ENCODE measurements at regions not wholly inside any gene's neighbourhood (a gene's known extent, or its start where the extent isn't known, plus 50 kb on each side); places are given as distances from the start of the nearest gene placed in this dataset.

DNA sequence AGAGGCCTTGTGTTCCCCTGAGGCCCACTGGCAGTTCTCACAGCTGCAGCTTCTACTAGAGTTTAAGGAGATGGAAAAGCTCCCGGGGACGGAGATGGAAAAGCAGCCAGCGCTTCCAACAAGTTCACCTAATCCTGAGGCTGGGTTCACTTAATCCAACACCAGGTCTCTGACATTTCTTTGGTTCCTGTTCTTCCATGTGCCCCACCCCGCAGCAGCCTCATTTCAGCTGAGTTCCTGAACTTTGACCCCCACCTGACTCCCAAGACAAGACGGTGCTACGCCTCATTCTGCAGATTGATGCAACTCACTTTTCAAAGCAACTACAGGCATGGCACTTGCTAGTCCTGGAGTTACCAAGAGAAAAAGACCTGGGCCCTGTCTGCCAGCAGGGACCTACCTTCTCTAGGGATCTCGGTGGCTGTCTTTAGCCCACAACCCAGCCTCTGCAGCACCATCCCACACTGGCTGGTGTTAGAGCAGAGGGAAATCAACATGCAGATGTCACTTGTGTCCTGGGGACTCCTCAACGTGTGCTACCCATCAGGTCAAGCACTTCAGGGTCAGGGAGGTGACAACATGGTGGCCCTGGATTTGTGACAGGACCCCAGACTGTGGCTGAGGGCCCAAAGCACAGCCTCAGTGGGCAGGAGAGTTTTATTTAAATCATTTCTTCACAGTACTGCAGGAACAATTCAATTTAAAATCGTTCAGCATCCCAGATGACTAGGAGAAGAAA is 406.1 kb downstream of the VPS13C start:
- Histone ChIP-seq H3K36me3 (ENCODE audit: control insufficient read depth, insufficient read depth, low read length) (no peaks in the 10 kb centered on the region), H3K4me3 (ENCODE audit: low read depth, low read length) (no peak overlapping the region), H3K27me3 (ENCODE audit: control insufficient read depth, insufficient read depth, low read length) (no peaks in the 10 kb centered on the region)
- TF ChIP-seq CTCF (IDR thresholded peaks at IDR 0.05; ENCODE audit: insufficient read depth, low read length, severe bottlenecking), result no peak
- FAIRE-seq (no peak), DNase-seq (ENCODE audit: low read depth) (no peak)

DNA sequence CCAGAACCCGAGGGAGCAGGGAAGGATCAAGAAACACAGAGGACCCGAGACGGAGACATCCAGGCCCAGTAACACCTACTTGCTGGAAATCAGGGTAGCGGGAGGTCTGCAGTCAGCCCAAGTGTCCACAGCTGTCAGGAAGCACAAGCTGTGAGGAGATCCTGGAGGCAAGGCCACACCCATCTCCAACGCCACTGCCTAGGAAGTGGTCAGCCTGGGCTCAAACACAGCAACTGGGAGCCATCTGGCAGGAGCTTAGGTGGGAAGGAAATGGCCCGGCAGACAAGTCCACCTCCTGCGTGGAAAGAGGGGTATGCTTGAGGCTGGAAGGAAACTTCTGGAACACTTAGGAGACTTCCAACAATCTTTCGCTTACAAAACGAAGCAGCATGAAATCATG is 407.1 kb downstream of the VPS13C start:
- no peaks in the 10 kb centered on the region for H3K27me3 ChIP-seq (ENCODE audit: control insufficient read depth, insufficient read depth, low read length)
- H3K4me3 ChIP-seq (ENCODE audit: low read depth, low read length), result no peak overlapping the region
- FAIRE-seq (no peak), DNase-seq (ENCODE audit: low read depth) (no peak)
- no peak for TF ChIP-seq CTCF (IDR thresholded peaks at IDR 0.05; ENCODE audit: insufficient read depth, low read length, severe bottlenecking)
- no peaks in the 10 kb centered on the region for H3K36me3 ChIP-seq (ENCODE audit: control insufficient read depth, insufficient read depth, low read length)

DNA sequence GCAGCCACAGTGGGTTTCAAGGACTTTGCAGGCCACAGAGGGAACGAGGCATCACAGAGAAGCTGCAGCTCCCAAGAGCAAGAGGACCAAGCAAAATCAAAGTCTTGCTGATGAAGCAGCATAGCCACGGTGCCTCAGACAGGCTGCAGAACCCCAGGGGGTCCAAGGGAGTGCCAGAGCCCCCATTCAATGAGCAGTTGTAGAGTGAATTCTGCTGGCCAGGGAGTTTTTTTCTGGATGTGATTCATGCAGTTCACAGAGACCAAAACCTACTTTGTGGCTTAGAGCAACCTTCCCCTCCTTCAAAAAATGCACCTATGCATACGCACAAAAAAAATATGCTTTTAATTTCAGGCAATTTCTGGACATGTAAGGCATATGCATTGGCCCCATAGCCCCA is 409.0 kb downstream of the VPS13C start:
- H3K36me3 ChIP-seq (ENCODE audit: control insufficient read depth, insufficient read depth, low read length), result no peaks in the 10 kb centered on the region
- DNase-seq (ENCODE audit: low read depth) (no peak), FAIRE-seq (no peak)
- no peak overlapping the region for H3K4me3 ChIP-seq (ENCODE audit: low read depth, low read length)
- no peak for TF ChIP-seq CTCF (IDR thresholded peaks at IDR 0.05; ENCODE audit: insufficient read depth, low read length, severe bottlenecking)
- H3K27me3 ChIP-seq (ENCODE audit: control insufficient read depth, insufficient read depth, low read length), result no peaks in the 10 kb centered on the region

DNA sequence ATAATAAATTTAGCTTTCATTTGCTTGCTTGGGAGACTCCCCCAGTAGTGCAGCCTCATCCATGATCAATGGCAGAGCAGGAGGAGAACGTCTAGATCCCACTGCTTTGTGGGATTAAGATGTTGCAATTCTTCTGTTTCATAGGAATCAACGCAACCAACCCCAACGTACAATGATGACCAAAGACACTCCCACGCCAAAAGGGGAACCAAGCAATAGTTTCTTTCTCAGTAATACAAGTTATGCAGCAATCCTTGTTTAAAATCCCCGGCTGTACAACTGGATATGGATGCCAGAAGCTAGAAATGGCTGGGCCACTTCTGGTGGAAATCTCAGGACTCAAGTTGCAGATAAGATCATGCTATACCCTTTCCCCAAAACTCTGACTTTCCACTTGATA is 411.2 kb downstream of the VPS13C start:
- DNase-seq (ENCODE audit: low read depth), result no peak
- H3K36me3 ChIP-seq (ENCODE audit: control insufficient read depth, insufficient read depth, low read length), result no peaks in the 10 kb centered on the region
- TF ChIP-seq CTCF (IDR thresholded peaks at IDR 0.05; ENCODE audit: insufficient read depth, low read length, severe bottlenecking), result no peak
- FAIRE-seq, result no peak
- H3K4me3 ChIP-seq (ENCODE audit: low read depth, low read length), result no peak overlapping the region
- no peaks in the 10 kb centered on the region for H3K27me3 ChIP-seq (ENCODE audit: control insufficient read depth, insufficient read depth, low read length)

DNA sequence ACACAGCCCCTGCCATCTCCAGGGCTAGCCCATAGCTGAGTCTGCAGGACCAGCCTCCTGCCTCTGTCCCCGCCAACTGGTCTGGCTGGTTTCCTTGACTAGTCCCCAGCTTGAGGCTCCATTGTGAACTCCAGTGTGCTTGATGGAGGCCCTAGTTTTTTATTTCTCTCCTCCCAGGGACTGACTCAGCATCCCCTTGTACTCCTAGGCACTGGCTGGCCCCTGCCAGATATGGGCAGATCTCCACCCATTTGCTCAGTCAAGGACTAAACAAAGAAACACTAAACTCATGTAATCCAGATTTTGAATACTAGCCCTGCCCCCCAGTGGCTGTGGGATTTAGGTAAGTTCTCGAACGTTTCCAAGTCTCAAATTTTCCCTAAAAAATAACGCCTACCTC is 415.4 kb upstream of the RORA start:
- TF ChIP-seq CTCF (IDR thresholded peaks at IDR 0.05; ENCODE audit: insufficient read depth, low read length, severe bottlenecking), result no peak
- DNase-seq (ENCODE audit: low read depth) (no peak), FAIRE-seq (no peak)
- Histone ChIP-seq H3K27me3 (ENCODE audit: control insufficient read depth, insufficient read depth, low read length) (no peaks in the 10 kb centered on the region), H3K4me3 (ENCODE audit: low read depth, low read length) (no peak overlapping the region), H3K36me3 (ENCODE audit: control insufficient read depth, insufficient read depth, low read length) (no peaks in the 10 kb centered on the region)

DNA sequence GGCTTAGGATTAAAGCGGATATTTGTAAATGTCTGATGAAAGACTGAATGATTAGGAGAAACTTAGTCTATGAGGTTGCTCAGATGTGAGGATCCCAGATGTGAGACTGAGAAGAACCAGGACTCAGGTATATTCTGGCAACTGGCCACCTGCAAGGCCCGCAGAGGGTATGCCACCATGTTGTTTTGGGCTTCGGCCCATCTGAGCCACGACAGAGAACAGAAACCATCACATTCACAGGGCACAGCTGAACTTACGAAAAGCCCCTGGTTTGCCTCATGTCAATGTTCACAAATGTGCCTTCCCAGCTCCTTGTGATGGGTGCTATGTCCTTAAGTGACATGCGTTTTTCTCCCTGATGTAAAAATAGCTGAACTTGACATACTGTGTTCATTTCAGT is 412.5 kb upstream of the RORA start:
- no peak for TF ChIP-seq CTCF (IDR thresholded peaks at IDR 0.05; ENCODE audit: insufficient read depth, low read length, severe bottlenecking)
- FAIRE-seq, result no peak

More for the DNA sequence above, 412.5 kb upstream of the RORA start:
- Histone ChIP-seq H3K36me3 (ENCODE audit: control insufficient read depth, insufficient read depth, low read length) (no peaks in the 10 kb centered on the region), H3K4me3 (ENCODE audit: low read depth, low read length) (no peak overlapping the region), H3K27me3 (ENCODE audit: control insufficient read depth, insufficient read depth, low read length) (no peaks in the 10 kb centered on the region)
- DNase-seq (ENCODE audit: low read depth), result no peak

All from bronchial epithelial cell (primary cell).